Brain microvascular endothelial cell (primary cell): ENCODE measurements at regions not wholly inside any gene's neighbourhood (a gene's known extent, or its start where the extent isn't known, plus 50 kb on each side); places are given as distances from the start of the nearest gene placed in this dataset.
A peak's percentile ranks its signal among the peaks of the same experiment; 100 is the strongest.

Source experiments
- DNase-seq: peaks from one replicate; pipeline ENCODE4 v3.0.0-alpha.2; 2020
- H3K27ac ChIP-seq: fragments of 250-450 bp; sonication (Bioruptor Pico); 2 replicates; pipeline ENCODE4 v1.5.1; 2020; ENCODE audit warnings: mild to moderate bottlenecking, moderate library complexity
- H3K27me3 ChIP-seq: fragments of 250-450 bp; sonication (Bioruptor Pico); replicated peaks from 2 replicates; pipeline ENCODE4 v1.5.1; 2020; ENCODE audit warnings: mild to moderate bottlenecking
- H3K36me3 ChIP-seq: fragments of 250-450 bp; sonication (Bioruptor Pico); replicated peaks from 2 replicates; pipeline ENCODE4 v1.5.1; 2020; ENCODE audit warnings: mild to moderate bottlenecking
- H3K4me3 ChIP-seq: 2 replicates; pipeline ENCODE4 v1.5.1; 2011; ENCODE audit warnings: low read depth, mild to moderate bottlenecking, control low read depth, low read length, moderate library complexity
- in situ Hi-C: cut with HindIII; loops from 2 replicates; pipeline ENCODE4 v1.10.0; 2017; ENCODE audit warnings: low sequenced_read_pairs, low pct_ligation_motif_present
- TF ChIP-seq, protein P1 (sequence below): IDR thresholded peaks from 2 replicates; pipeline ENCODE4 v1.5.1; 2011; ENCODE audit warnings: low read depth, mild to moderate bottlenecking, moderate library complexity, low read length, control low read depth, inconsistent platforms; ENCODE audit errors: missing control alignments

DNA sequence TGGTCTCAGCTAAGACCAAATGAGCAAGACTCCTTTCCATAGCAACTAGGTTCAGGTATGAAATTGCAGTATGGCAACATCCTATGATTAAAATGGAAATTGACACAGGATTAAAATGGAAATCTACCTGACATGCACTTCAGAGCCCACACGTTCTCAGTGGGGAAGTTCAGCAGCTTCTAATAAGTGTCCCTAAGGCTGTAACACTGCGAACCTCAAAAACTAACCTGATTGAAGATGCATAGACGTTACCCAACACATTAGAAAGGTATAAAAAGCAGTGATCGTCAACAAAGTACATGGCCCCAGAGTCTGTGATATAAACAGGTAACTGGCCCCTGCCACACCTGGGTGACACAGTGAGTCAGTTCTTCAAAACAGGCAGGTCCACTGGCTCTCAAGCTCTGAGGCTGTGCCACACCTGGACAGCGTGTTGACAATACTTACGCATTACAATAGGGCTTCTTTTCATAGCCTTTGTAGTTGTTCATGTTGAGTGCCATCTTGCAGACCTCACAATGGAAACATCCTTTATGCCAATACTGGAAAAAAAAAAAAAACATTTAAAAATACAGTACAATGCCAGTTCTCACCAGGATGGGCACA, 274.9 kb upstream of the NEBL start:
- TF ChIP-seq, protein P1, sequence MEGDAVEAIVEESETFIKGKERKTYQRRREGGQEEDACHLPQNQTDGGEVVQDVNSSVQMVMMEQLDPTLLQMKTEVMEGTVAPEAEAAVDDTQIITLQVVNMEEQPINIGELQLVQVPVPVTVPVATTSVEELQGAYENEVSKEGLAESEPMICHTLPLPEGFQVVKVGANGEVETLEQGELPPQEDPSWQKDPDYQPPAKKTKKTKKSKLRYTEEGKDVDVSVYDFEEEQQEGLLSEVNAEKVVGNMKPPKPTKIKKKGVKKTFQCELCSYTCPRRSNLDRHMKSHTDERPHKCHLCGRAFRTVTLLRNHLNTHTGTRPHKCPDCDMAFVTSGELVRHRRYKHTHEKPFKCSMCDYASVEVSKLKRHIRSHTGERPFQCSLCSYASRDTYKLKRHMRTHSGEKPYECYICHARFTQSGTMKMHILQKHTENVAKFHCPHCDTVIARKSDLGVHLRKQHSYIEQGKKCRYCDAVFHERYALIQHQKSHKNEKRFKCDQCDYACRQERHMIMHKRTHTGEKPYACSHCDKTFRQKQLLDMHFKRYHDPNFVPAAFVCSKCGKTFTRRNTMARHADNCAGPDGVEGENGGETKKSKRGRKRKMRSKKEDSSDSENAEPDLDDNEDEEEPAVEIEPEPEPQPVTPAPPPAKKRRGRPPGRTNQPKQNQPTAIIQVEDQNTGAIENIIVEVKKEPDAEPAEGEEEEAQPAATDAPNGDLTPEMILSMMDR: no peak
- Histone ChIP-seq H3K27me3 (peaks cover 5% of the 10 kb centered on the region), H3K27ac (no peak overlapping the region), H3K36me3 (no peaks in the 10 kb centered on the region), H3K4me3 (no peak overlapping the region)
- in situ Hi-C loops: no loop called here
- no peak for DNase-seq

DNA sequence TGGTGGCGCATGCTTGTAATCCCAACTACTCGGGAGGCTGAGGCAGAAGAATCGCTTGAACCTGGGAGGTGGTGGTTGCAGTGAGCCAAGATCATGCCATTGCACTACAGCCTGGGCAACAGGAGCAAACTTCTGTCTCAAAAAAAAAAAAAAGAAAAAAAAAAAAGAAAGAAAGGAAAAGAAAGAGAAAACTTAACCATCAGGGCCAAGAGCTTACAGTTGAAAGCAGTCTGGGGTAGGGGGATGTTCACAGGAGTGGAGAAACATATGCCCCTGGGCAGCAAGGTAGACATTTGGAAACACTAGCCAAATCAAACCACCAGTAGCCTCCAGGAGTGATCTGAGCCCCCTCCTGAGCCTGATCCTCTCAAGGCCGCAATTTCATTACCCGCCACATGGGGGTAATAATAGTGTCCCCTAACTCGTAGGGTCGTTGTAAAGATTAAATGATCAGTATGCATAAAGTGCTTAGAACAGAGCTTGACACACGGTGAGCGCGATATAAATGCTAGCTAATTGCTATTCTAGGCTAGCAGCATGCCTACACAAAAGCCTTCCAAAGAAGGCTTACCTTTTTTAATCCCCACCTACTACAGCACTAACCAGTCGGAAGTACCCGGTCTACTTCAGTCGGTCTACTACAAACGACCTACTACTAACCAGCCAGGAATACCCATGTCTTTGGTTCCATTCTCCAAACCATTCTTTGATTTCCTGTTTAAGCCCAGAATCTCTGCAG, 274.3 kb upstream of the NEBL start:
- TF ChIP-seq, protein P1: peak; percentile 52
- Histone ChIP-seq H3K27me3 (peaks cover 5% of the 10 kb centered on the region), H3K27ac (no peak overlapping the region), H3K36me3 (no peaks in the 10 kb centered on the region), H3K4me3 (no peak overlapping the region)
- no peak for DNase-seq
- in situ Hi-C loops: no loop called here

DNA sequence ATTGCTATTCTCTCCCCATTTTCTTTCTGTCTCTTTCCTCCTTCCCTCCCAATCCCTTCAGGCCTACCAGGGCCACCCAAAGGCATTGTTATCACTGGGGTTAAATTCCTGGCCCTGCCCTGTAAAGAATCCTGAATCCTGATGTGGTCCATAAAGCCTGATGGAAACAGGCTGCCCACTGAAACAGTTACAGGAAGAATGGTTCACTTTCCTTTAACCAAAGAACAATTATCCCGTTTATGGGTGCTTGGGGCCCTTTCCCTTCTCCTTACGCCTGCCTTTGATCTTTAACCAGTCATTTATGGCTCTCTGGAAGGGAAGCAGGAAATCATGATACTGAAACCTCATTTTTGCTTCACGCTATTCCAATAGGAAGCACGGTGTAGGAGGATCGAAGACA, 273.1 kb upstream of the NEBL start:
- TF ChIP-seq, protein P1: no peak
- no peak for DNase-seq
- no peak overlapping the region for H3K27ac ChIP-seq
- H3K36me3 ChIP-seq: no peaks in the 10 kb centered on the region
- in situ Hi-C loops: no loop called here
- H3K27me3 ChIP-seq: peaks cover 5% of the 10 kb centered on the region
- no peak overlapping the region for H3K4me3 ChIP-seq

DNA sequence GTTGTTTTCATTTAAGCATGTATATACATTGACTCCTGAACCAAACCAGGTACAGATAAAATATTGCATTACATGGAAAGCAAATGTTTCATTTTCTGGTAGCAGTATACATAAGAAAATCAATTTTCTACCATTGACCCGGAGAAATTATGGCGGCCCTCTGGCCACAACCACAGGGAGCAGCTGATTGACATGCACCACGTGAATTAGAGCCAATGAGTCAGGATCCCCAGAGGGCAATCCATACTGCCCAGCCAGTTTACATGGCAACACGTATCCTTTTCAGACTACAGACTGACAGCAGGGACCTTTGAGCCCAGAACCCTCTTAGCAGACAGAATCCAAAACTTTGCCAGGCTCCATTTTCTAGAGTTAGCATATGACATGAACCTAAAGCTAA, 272.2 kb upstream of the NEBL start:
- TF ChIP-seq, protein P1: no peak
- H3K4me3 ChIP-seq: no peak overlapping the region
- H3K36me3 ChIP-seq: no peaks in the 10 kb centered on the region
- H3K27ac ChIP-seq: no peak overlapping the region
- no peak for DNase-seq
- in situ Hi-C loops: no loop called here
- H3K27me3 ChIP-seq: peaks cover 5% of the 10 kb centered on the region

DNA sequence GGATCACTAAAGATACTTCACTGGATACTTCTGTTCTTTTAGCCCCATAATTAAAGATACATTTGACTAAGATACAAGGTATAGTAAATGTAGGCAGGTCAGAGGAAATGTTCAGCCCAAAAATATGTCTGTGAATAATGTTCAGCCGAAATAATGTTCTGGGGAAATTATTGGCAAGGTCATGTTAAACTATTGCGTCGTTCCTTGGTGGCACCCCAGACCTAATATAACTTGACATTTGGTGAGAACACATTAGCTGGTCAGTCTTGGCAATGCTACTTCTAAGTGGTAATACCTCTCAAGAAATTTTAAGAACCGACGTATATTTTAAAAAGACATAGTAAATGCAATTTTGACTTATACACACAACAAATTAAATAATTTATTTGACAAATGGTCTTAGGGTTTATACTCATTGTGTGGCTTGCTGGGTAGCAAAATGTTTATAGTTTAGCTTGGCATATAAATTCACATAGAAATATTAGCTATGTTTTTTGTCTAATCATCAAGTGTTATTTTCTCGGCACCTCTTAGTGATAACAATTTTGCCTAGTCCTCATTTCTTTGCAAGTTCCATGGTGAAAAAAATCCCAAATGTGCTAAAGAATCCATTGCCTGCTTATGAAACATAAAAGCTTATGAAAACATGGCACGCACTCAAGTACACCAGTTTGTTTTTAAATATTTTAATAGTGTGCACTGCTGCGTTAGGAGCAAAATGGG, 270.3 kb upstream of the NEBL start:
- in situ Hi-C loops: no loop called here
- no peaks in the 10 kb centered on the region for H3K36me3 ChIP-seq
- no peak overlapping the region for H3K27ac ChIP-seq
- H3K4me3 ChIP-seq: no peak overlapping the region
- TF ChIP-seq, protein P1: no peak
- no peaks in the 10 kb centered on the region for H3K27me3 ChIP-seq
- DNase-seq: no peak
